Keratinocyte (primary cell): ENCODE measurements at regions not wholly inside any gene's neighbourhood (a gene's known extent, or its start where the extent isn't known, plus 50 kb on each side); places are given as distances from the start of the nearest gene placed in this dataset.

Experiments
- DNase-seq: peaks from one replicate; pipeline ENCODE4 v3.0.0-alpha.2; 2011; ENCODE audit warnings: low read depth, missing footprints, low spot score
- FAIRE-seq: peaks from 2 replicates; lab custom pipeline; 2011; peaks lifted over from hg19 to GRCh38; lab: Jason Lieb, UNC
- H2AFZ ChIP-seq: 2 replicates; pipeline ENCODE4 v1.6.0; 2012; ENCODE audit warnings: low read length, control low read depth, inconsistent platforms; ENCODE audit not compliant: control insufficient read depth
- H3K27ac ChIP-seq: 2 replicates; pipeline ENCODE4 v1.5.1; 2011; ENCODE audit warnings: low read length; ENCODE audit not compliant: control insufficient read depth, insufficient read depth
- H3K27me3 ChIP-seq: 3 replicates; pipeline ENCODE4 v1.6.0; 2011; ENCODE audit warnings: low read length; ENCODE audit not compliant: control insufficient read depth, insufficient read depth; ENCODE audit errors: extremely low read depth
- H3K36me3 ChIP-seq, 2 experiments: 2 replicates in 1 of 2; 3 replicates in 1 of 2; pipeline ENCODE4 v1.5.1; 2011; ENCODE audit warnings: low read length in 2 of 2, mild to moderate bottlenecking in 1 of 2; ENCODE audit not compliant: control insufficient read depth in 2 of 2, insufficient read depth in 2 of 2; ENCODE audit errors: extremely low read depth in 1 of 2
- H3K4me1 ChIP-seq: 3 replicates; pipeline ENCODE4 v1.5.1; 2011; ENCODE audit warnings: low read length; ENCODE audit not compliant: control insufficient read depth, insufficient read depth; ENCODE audit errors: extremely low read depth
- H3K4me2 ChIP-seq: 3 replicates; pipeline ENCODE4 v1.6.0; 2011; ENCODE audit warnings: low read depth, low read length; ENCODE audit not compliant: control insufficient read depth, insufficient read depth; ENCODE audit errors: extremely low read depth
- H3K4me3 ChIP-seq, 3 experiments: fragments of 200-600 bp in 1 of 3; sonication (generic) in 1 of 3; 2 replicates in 2 of 3; 3 replicates in 1 of 3; pipeline ENCODE4 v1.5.1; 2011 to 2016; ENCODE audit warnings: low read length in 3 of 3, mild to moderate bottlenecking in 3 of 3, control low read depth in 2 of 3, inconsistent platforms in 1 of 3, low read depth in 1 of 3, mixed read lengths in 1 of 3, mixed run types in 1 of 3, moderate library complexity in 1 of 3; ENCODE audit not compliant: control insufficient read depth in 2 of 3, insufficient read depth in 2 of 3; ENCODE audit errors: extremely low read depth in 1 of 3
- H3K79me2 ChIP-seq: 2 replicates; pipeline ENCODE4 v1.6.0; 2012; ENCODE audit warnings: low read length; ENCODE audit not compliant: control insufficient read depth, insufficient read depth
- H3K9ac ChIP-seq: 3 replicates; pipeline ENCODE4 v1.6.0; 2011; ENCODE audit warnings: low read length; ENCODE audit not compliant: control insufficient read depth, insufficient read depth; ENCODE audit errors: extremely low read depth
- H3K9me1 ChIP-seq: 3 replicates; pipeline ENCODE4 v1.6.0; 2011; ENCODE audit warnings: low read length; ENCODE audit not compliant: control insufficient read depth, insufficient read depth; ENCODE audit errors: extremely low read depth
- H3K9me3 ChIP-seq: 2 replicates; pipeline ENCODE4 v1.5.1; 2012; ENCODE audit warnings: low read depth, low read length; ENCODE audit not compliant: control insufficient read depth
- H4K20me1 ChIP-seq: 3 replicates; pipeline ENCODE4 v1.6.0; 2011; ENCODE audit warnings: low read length; ENCODE audit not compliant: control insufficient read depth, insufficient read depth; ENCODE audit errors: extremely low read depth
- CTCF ChIP-seq, 3 experiments: IDR thresholded peaks in 1 of 3; conservative IDR thresholded peaks in 1 of 3; optimal IDR thresholded peaks in 1 of 3; 2 replicates in 2 of 3; 3 replicates in 1 of 3; pipeline versions ENCODE3 to v1.5.1; 2011; ENCODE audit warnings: low read length in 3 of 3, mild to moderate bottlenecking in 3 of 3, moderate library complexity in 2 of 3, control low read depth in 1 of 3, inconsistent platforms in 1 of 3; ENCODE audit not compliant: insufficient read depth in 2 of 3; ENCODE audit errors: extremely low read depth in 1 of 3
- EZH2 ChIP-seq: IDR thresholded peaks from one replicate; pipeline ENCODE4 v1.6.1; 2012; ENCODE audit warnings: inconsistent platforms, mild to moderate bottlenecking, low read length, moderate library complexity
- dilution Hi-C: fragments of 300-500 bp; cut with MboI; formaldehyde crosslinking; loops from one replicate; pipeline ENCODE4 v1.7.0; 2020; ENCODE audit warnings: low sequenced_read_pairs; ENCODE audit not compliant: extremely low pct_ligation_motif_present

DNA sequence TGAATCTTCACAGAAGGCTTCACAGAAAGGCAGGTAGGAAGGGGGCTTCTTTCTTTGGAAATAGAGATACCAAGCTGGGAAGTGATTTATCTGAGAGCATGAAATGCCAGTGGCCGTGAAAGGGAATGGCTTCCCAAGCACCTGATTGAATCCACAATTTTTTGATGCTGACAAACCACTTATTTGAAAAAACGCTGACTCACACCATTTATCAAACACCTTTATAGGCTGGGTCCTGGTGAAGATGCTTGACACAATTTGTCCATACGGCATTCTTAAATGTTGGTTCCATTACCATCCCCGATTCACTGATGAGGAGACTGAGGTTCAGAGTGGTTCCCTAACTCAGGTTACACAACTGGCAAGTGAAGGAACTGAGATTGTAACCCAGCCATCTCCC is 64.1 kb upstream of the POMGNT2 start:
- DNase-seq, result no peak
- FAIRE-seq, result no peak
- Histone ChIP-seq H3K79me2 (no peaks in the 10 kb centered on the region), H4K20me1 (no peaks in the 10 kb centered on the region), H3K9me1 (no peaks in the 10 kb centered on the region), H3K9me3 (peaks cover 3% of the 10 kb centered on the region), H3K9ac (no peak overlapping the region), H2AFZ (no peak overlapping the region), H3K4me3 (no peak overlapping the region), H3K27me3 (no peaks in the 10 kb centered on the region), H3K4me2 (no peak overlapping the region), H3K4me1 (no peaks in the 10 kb centered on the region), H3K27ac (no peak overlapping the region), H3K36me3 (no peaks in the 10 kb centered on the region)
- no peak for TF ChIP-seq CTCF (optimal IDR thresholded peaks at IDR 0.05 in 1 of 3, IDR thresholded peaks at IDR 0.05 in 1 of 3, conservative IDR thresholded peaks at IDR 0.05 in 1 of 3; ENCODE audit: extremely low read depth in 1 of 3, insufficient read depth in 2 of 3, low read length in 3 of 3)
- no peak for TF ChIP-seq EZH2
- dilution Hi-C loops, result no loop called here

- DNase-seq (no peak), FAIRE-seq (no peak)
- TF ChIP-seq EZH2 (no peak), CTCF (optimal IDR thresholded peaks at IDR 0.05 in 1 of 3, IDR thresholded peaks at IDR 0.05 in 1 of 3, conservative IDR thresholded peaks at IDR 0.05 in 1 of 3; ENCODE audit: extremely low read depth in 1 of 3, insufficient read depth in 2 of 3, low read length in 3 of 3) (no peak)
- H2AFZ ChIP-seq, result no peak overlapping the region
- no peak overlapping the region for H3K4me2 ChIP-seq
- no peaks in the 10 kb centered on the region for H3K4me1 ChIP-seq
- H3K9ac ChIP-seq, result no peak overlapping the region
- no peaks in the 10 kb centered on the region for H3K36me3 ChIP-seq
- dilution Hi-C loops, result no loop called here
- H3K9me3 ChIP-seq, result no peaks in the 10 kb centered on the region
- no peaks in the 10 kb centered on the region for H3K27me3 ChIP-seq
- no peak overlapping the region for H3K27ac ChIP-seq
- no peaks in the 10 kb centered on the region for H3K9me1 ChIP-seq
- no peaks in the 10 kb centered on the region for H3K79me2 ChIP-seq
- no peak overlapping the region for H3K4me3 ChIP-seq
- no peaks in the 10 kb centered on the region for H4K20me1 ChIP-seq
Measured at GRCh38 chr3:43166406-43166805, 60.5 kb upstream of the POMGNT2 start.
